WTC11 (cell line): ENCODE measurements at regions not wholly inside any gene's neighbourhood (a gene's known extent, or its start where the extent isn't known, plus 50 kb on each side); places are given as distances from the start of the nearest gene placed in this dataset.

Experiments
- ATAC-seq: fragments of 200-7000 bp; cut with Tn5 transposase; 2 replicates; pipeline ENCODE4 v1.10.0; 2021; ENCODE audit warnings: mild to moderate bottlenecking, moderate library complexity
- CTCF ChIA-PET: fragments of 300-600 bp; sonication (Branson Sonifier 250); formaldehyde crosslinking; loops from one replicate; lab custom pipeline; 2021; ENCODE audit warnings: antibody characterized with exemption; lab: Charles Lee
- POLR2A ChIA-PET: fragments of 350-600 bp; sonication (Branson Sonifier 250); formaldehyde crosslinking; loops from one replicate; lab custom pipeline; 2021; ENCODE audit warnings: antibody characterized with exemption; lab: Charles Lee
- DNase-seq: peaks from one replicate; pipeline ENCODE4 v3.0.0; 2021; ENCODE audit warnings: low spot score
- H3K27ac Mint-ChIP-seq: 2 replicates; pipeline ENCODE4 v1.8.0; 2021; ENCODE audit warnings: mixed read lengths
- H3K27me3 Mint-ChIP-seq: 2 replicates; pipeline ENCODE4 v1.8.0; 2021; ENCODE audit warnings: low read depth, mild to moderate bottlenecking, moderate library complexity, mixed read lengths
- H3K36me3 Mint-ChIP-seq: 2 replicates; pipeline ENCODE4 v1.8.0; 2021; ENCODE audit warnings: mixed read lengths
- H3K4me1 Mint-ChIP-seq: 2 replicates; pipeline ENCODE4 v1.8.0; 2022; ENCODE audit warnings: mixed read lengths
- H3K4me3 Mint-ChIP-seq: 2 replicates; pipeline ENCODE4 v1.8.0; 2021; ENCODE audit warnings: mild to moderate bottlenecking, moderate library complexity, mixed read lengths
- H3K9me3 Mint-ChIP-seq: 2 replicates; pipeline ENCODE4 v1.8.0; 2021; ENCODE audit warnings: mixed read lengths
- ATF1 ChIP-seq: sonication (generic); formaldehyde crosslinking; IDR thresholded peaks from 2 replicates; pipeline ENCODE4 v1.8.1; 2023; ENCODE audit warnings: mild to moderate bottlenecking, moderate library complexity, missing genetic modification reagents
- EMX1 ChIP-seq: fragments of 250-450 bp; sonication (Bioruptor Pico); IDR thresholded peaks from 2 replicates; pipeline ENCODE4 v1.8.0; 2021; ENCODE audit warnings: mild to moderate bottlenecking
- FOXK1 ChIP-seq: sonication (generic); formaldehyde crosslinking; IDR thresholded peaks from 2 replicates; pipeline ENCODE4 v1.8.0; 2022; ENCODE audit warnings: mild to moderate bottlenecking, moderate library complexity, missing genetic modification reagents
- FOXP1 ChIP-seq: sonication (generic); formaldehyde crosslinking; IDR thresholded peaks from 2 replicates; pipeline ENCODE4 v1.8.0; 2022; ENCODE audit warnings: missing genetic modification reagents, mild to moderate bottlenecking, moderate library complexity, borderline replicate concordance
- IRF2 ChIP-seq: sonication (generic); formaldehyde crosslinking; IDR thresholded peaks from 2 replicates; pipeline ENCODE4 v1.8.0; 2022; ENCODE audit warnings: low read depth, missing genetic modification reagents, borderline replicate concordance
- MXD4 ChIP-seq: fragments of 250-450 bp; sonication (Bioruptor Pico); IDR thresholded peaks from 2 replicates; pipeline ENCODE4 v1.8.0; 2021; ENCODE audit warnings: mild to moderate bottlenecking, moderate library complexity, borderline replicate concordance
- NFE2L1 ChIP-seq: sonication (generic); formaldehyde crosslinking; IDR thresholded peaks from 2 replicates; pipeline ENCODE4 v1.8.1; 2023; ENCODE audit warnings: missing genetic modification reagents
- NR2C2 ChIP-seq: sonication (generic); formaldehyde crosslinking; IDR thresholded peaks from 2 replicates; pipeline ENCODE4 v1.8.0; 2022; ENCODE audit warnings: mild to moderate bottlenecking, missing genetic modification reagents
- OVOL2 ChIP-seq: fragments of 250-450 bp; sonication (Bioruptor Pico); IDR thresholded peaks from 2 replicates; pipeline ENCODE4 v1.9.0; 2021; ENCODE audit warnings: mild to moderate bottlenecking, borderline replicate concordance
- SMAD4 ChIP-seq: sonication (generic); formaldehyde crosslinking; IDR thresholded peaks from 2 replicates; pipeline ENCODE4 v1.8.0; 2022; ENCODE audit warnings: mild to moderate bottlenecking, missing genetic modification reagents
- TEAD1 ChIP-seq: sonication (generic); formaldehyde crosslinking; IDR thresholded peaks from 2 replicates; pipeline ENCODE4 v1.8.0; 2022; ENCODE audit warnings: mild to moderate bottlenecking, missing genetic modification reagents
- TEAD4 ChIP-seq: sonication (generic); formaldehyde crosslinking; IDR thresholded peaks from 2 replicates; pipeline ENCODE4 v1.8.0; 2022; ENCODE audit warnings: mild to moderate bottlenecking, missing genetic modification reagents
- TP53 ChIP-seq: sonication (generic); formaldehyde crosslinking; IDR thresholded peaks from 2 replicates; pipeline ENCODE4 v1.8.1; 2023; ENCODE audit warnings: mild to moderate bottlenecking, missing genetic modification reagents
- ZBTB21 ChIP-seq: sonication (generic); formaldehyde crosslinking; IDR thresholded peaks from 2 replicates; pipeline ENCODE4 v1.8.1; 2023; ENCODE audit warnings: mild to moderate bottlenecking, missing genetic modification reagents, borderline replicate concordance
- ZNF121 ChIP-seq: sonication (generic); formaldehyde crosslinking; IDR thresholded peaks from 2 replicates; pipeline ENCODE4 v1.8.0; 2023; ENCODE audit warnings: missing genetic modification reagents
- TF ChIP-seq, protein P1 (sequence below): sonication (generic); formaldehyde crosslinking; IDR thresholded peaks from 2 replicates; pipeline ENCODE4 v1.8.1; 2022; ENCODE audit warnings: missing genetic modification reagents, borderline replicate concordance
- TF ChIP-seq, protein P2 (sequence below): fragments of 250-450 bp; sonication (Bioruptor Pico); IDR thresholded peaks from 2 replicates; pipeline ENCODE4 v1.9.0; 2021; ENCODE audit warnings: mild to moderate bottlenecking
- TF ChIP-seq, protein P3 (sequence below): fragments of 250-450 bp; sonication (Bioruptor Pico); IDR thresholded peaks from 2 replicates; pipeline ENCODE4 v1.9.0; 2021; ENCODE audit warnings: mild to moderate bottlenecking
- TF ChIP-seq, protein P4 (sequence below): sonication (generic); formaldehyde crosslinking; IDR thresholded peaks from 2 replicates; pipeline ENCODE4 v1.8.0; 2022; ENCODE audit warnings: mild to moderate bottlenecking, missing genetic modification reagents
- TF ChIP-seq, protein P5 (sequence below): sonication (generic); formaldehyde crosslinking; IDR thresholded peaks from 2 replicates; pipeline ENCODE4 v1.8.1; 2022; ENCODE audit warnings: mild to moderate bottlenecking, moderate library complexity, missing genetic modification reagents
- TF ChIP-seq, protein P6 (sequence below): sonication (generic); formaldehyde crosslinking; IDR thresholded peaks from 2 replicates; pipeline ENCODE4 v1.8.0; 2022; ENCODE audit warnings: mild to moderate bottlenecking, missing genetic modification reagents
- TF ChIP-seq, protein P7 (sequence below): fragments of 200-600 bp; IDR thresholded peaks from 2 replicates; pipeline ENCODE4 v1.8.0; 2022; ENCODE audit warnings: antibody characterized with exemption
- TF ChIP-seq, protein P8 (sequence below): sonication (generic); formaldehyde crosslinking; IDR thresholded peaks from 2 replicates; pipeline ENCODE4 v1.8.0; 2022; ENCODE audit warnings: mild to moderate bottlenecking, missing genetic modification reagents

DNA sequence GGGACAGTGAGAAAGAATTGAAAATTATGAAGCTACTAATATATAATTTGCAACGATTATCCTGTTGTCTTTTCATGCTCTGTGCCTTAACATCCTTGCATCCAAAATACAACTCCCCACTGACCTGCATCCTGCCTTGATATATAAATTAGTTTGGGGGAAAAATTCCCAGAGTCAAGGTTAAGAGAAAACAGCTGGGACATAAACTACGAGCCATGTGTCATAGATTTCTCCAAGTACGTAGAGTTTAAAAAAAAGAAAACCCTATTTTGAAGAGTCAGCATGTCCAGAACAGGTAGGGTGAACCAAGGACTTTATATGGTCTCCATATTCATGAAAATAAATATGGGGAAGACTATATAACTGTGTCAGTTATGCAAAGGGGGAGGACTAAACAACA is 123.8 kb upstream of the MARCKS start:
- no peak for DNase-seq
- TF ChIP-seq MXD4 (CRISPR knock-in tag): no peak
- no peak for TF ChIP-seq NR2C2
- TF ChIP-seq, protein P1, sequence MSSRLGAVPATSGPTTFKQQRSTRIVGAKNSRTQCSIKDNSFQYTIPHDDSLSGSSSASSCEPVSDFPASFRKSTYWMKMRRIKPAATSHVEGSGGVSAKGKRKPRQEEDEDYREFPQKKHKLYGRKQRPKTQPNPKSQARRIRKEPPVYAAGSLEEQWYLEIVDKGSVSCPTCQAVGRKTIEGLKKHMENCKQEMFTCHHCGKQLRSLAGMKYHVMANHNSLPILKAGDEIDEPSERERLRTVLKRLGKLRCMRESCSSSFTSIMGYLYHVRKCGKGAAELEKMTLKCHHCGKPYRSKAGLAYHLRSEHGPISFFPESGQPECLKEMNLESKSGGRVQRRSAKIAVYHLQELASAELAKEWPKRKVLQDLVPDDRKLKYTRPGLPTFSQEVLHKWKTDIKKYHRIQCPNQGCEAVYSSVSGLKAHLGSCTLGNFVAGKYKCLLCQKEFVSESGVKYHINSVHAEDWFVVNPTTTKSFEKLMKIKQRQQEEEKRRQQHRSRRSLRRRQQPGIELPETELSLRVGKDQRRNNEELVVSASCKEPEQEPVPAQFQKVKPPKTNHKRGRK (CRISPR knock-in tag): no peak
- TF ChIP-seq ZNF121 (CRISPR knock-in tag): no peak
- no peak for TF ChIP-seq TEAD4 (CRISPR knock-in tag)
- TF ChIP-seq, protein P2, sequence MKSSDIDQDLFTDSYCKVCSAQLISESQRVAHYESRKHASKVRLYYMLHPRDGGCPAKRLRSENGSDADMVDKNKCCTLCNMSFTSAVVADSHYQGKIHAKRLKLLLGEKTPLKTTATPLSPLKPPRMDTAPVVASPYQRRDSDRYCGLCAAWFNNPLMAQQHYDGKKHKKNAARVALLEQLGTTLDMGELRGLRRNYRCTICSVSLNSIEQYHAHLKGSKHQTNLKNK (CRISPR knock-in tag): no peak
- TF ChIP-seq FOXP1 (CRISPR knock-in tag): no peak
- TF ChIP-seq, protein P3, sequence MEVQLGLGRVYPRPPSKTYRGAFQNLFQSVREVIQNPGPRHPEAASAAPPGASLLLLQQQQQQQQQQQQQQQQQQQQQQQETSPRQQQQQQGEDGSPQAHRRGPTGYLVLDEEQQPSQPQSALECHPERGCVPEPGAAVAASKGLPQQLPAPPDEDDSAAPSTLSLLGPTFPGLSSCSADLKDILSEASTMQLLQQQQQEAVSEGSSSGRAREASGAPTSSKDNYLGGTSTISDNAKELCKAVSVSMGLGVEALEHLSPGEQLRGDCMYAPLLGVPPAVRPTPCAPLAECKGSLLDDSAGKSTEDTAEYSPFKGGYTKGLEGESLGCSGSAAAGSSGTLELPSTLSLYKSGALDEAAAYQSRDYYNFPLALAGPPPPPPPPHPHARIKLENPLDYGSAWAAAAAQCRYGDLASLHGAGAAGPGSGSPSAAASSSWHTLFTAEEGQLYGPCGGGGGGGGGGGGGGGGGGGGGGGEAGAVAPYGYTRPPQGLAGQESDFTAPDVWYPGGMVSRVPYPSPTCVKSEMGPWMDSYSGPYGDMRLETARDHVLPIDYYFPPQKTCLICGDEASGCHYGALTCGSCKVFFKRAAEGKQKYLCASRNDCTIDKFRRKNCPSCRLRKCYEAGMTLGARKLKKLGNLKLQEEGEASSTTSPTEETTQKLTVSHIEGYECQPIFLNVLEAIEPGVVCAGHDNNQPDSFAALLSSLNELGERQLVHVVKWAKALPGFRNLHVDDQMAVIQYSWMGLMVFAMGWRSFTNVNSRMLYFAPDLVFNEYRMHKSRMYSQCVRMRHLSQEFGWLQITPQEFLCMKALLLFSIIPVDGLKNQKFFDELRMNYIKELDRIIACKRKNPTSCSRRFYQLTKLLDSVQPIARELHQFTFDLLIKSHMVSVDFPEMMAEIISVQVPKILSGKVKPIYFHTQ (CRISPR knock-in tag): no peak
- TF ChIP-seq NFE2L1 (CRISPR knock-in tag): no peak
- no peak for TF ChIP-seq SMAD4 (CRISPR knock-in tag)
- no peak for TF ChIP-seq FOXK1
- no peak for TF ChIP-seq EMX1 (CRISPR knock-in tag)
- TF ChIP-seq, protein P4, sequence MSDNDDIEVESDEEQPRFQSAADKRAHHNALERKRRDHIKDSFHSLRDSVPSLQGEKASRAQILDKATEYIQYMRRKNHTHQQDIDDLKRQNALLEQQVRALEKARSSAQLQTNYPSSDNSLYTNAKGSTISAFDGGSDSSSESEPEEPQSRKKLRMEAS (CRISPR knock-in tag): no peak
- ChIA-PET POLR2A (no interaction called here), CTCF (no interaction called here)
- Mint-ChIP-seq H3K36me3 (no peaks in the 10 kb centered on the region), H3K4me1 (no peaks in the 10 kb centered on the region), H3K27me3 (no peaks in the 10 kb centered on the region), H3K4me3 (no peak overlapping the region), H3K27ac (no peak overlapping the region), H3K9me3 (no peaks in the 10 kb centered on the region)
- no peak for ATAC-seq

DNA sequence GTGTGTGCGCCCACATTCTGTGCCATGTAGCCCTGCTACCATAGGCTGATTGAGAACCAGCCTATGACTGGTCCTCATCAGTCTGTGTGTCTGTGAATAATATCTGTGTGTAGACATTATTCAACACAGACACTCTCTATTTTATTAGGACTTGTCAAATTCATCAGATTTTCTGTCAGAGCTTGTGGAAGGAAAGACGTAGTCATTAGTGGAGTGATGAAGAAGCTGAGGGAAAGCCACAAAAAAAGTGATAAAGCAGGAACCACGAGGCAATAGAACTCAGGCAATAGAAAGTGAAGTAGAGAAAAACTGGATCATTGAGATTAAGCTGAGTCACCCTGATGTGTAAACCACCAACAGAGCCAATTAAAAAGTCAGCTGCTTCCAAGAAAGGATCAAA is 122.2 kb upstream of the MARCKS start:
- ChIA-PET POLR2A (interaction anchor here (0.6 kb wide), 1 partner anchor 13 kb away, joined by 8 read pairs; no protein-coding TSS in a partner anchor), CTCF (no interaction called here)
- no peak for DNase-seq
- no peaks in the 10 kb centered on the region for H3K36me3 Mint-ChIP-seq
- no peak overlapping the region for H3K27ac Mint-ChIP-seq
- ATAC-seq: no peak
- H3K9me3 Mint-ChIP-seq: no peaks in the 10 kb centered on the region
- no peaks in the 10 kb centered on the region for H3K27me3 Mint-ChIP-seq
- no peaks in the 10 kb centered on the region for H3K4me1 Mint-ChIP-seq
- no peak overlapping the region for H3K4me3 Mint-ChIP-seq
- TF ChIP-seq, protein P5, sequence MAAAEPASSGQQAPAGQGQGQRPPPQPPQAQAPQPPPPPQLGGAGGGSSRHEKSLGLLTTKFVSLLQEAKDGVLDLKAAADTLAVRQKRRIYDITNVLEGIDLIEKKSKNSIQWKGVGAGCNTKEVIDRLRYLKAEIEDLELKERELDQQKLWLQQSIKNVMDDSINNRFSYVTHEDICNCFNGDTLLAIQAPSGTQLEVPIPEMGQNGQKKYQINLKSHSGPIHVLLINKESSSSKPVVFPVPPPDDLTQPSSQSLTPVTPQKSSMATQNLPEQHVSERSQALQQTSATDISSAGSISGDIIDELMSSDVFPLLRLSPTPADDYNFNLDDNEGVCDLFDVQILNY: no peak
- TF ChIP-seq FOXK1 (no peak), TP53 (CRISPR knock-in tag) (no peak), ATF1 (CRISPR knock-in tag) (no peak), OVOL2 (CRISPR knock-in tag) (no peak), IRF2 (CRISPR knock-in tag) (no peak), TEAD1 (CRISPR knock-in tag) (no peak), ZBTB21 (CRISPR knock-in tag) (no peak)
- TF ChIP-seq, protein P6, sequence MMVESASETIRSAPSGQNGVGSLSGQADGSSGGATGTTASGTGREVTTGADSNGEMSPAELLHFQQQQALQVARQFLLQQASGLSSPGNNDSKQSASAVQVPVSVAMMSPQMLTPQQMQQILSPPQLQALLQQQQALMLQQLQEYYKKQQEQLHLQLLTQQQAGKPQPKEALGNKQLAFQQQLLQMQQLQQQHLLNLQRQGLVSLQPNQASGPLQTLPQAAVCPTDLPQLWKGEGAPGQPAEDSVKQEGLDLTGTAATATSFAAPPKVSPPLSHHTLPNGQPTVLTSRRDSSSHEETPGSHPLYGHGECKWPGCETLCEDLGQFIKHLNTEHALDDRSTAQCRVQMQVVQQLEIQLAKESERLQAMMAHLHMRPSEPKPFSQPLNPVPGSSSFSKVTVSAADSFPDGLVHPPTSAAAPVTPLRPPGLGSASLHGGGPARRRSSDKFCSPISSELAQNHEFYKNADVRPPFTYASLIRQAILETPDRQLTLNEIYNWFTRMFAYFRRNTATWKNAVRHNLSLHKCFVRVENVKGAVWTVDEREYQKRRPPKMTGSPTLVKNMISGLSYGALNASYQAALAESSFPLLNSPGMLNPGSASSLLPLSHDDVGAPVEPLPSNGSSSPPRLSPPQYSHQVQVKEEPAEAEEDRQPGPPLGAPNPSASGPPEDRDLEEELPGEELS (CRISPR knock-in tag): no peak
- TF ChIP-seq, protein P7, sequence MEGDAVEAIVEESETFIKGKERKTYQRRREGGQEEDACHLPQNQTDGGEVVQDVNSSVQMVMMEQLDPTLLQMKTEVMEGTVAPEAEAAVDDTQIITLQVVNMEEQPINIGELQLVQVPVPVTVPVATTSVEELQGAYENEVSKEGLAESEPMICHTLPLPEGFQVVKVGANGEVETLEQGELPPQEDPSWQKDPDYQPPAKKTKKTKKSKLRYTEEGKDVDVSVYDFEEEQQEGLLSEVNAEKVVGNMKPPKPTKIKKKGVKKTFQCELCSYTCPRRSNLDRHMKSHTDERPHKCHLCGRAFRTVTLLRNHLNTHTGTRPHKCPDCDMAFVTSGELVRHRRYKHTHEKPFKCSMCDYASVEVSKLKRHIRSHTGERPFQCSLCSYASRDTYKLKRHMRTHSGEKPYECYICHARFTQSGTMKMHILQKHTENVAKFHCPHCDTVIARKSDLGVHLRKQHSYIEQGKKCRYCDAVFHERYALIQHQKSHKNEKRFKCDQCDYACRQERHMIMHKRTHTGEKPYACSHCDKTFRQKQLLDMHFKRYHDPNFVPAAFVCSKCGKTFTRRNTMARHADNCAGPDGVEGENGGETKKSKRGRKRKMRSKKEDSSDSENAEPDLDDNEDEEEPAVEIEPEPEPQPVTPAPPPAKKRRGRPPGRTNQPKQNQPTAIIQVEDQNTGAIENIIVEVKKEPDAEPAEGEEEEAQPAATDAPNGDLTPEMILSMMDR: no peak
- TF ChIP-seq, protein P2 (CRISPR knock-in tag): no peak
- TF ChIP-seq, protein P8, sequence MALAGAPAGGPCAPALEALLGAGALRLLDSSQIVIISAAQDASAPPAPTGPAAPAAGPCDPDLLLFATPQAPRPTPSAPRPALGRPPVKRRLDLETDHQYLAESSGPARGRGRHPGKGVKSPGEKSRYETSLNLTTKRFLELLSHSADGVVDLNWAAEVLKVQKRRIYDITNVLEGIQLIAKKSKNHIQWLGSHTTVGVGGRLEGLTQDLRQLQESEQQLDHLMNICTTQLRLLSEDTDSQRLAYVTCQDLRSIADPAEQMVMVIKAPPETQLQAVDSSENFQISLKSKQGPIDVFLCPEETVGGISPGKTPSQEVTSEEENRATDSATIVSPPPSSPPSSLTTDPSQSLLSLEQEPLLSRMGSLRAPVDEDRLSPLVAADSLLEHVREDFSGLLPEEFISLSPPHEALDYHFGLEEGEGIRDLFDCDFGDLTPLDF (CRISPR knock-in tag): no peak
